Activated T-helper 1 cell treated with anti-CD3 and anti-CD28 coated beads, Interleukin-12 subunit alpha, Interleukin-12 subunit beta, Interleukin-2, Interleukin-4 antibody, amounts not matched to agents 30 ng/mL and 10 ng/mL and 1 ng/mL, durations not matched to agents 14 hours and 24 hours and 36 hours (primary cell): ENCODE measurements at regions not wholly inside any gene's neighbourhood (a gene's known extent, or its start where the extent isn't known, plus 50 kb on each side); places are given as distances from the start of the nearest gene placed in this dataset.

Experiments
- DNase-seq: peaks from one replicate; pipeline ENCODE4 v3.0.0; 2021; ENCODE audit warnings: low spot score
- H3K27ac Mint-ChIP-seq: one replicate; pipeline ENCODE4 v1.8.0; 2021; ENCODE audit warnings: mild to moderate bottlenecking, mixed read lengths
- H3K27me3 Mint-ChIP-seq: one replicate; pipeline ENCODE4 v1.8.0; 2022; ENCODE audit warnings: mild to moderate bottlenecking, moderate library complexity, mixed read lengths; ENCODE audit not compliant: insufficient read depth
- H3K36me3 Mint-ChIP-seq: one replicate; pipeline ENCODE4 v1.8.0; 2021; ENCODE audit warnings: low read depth, mixed read lengths
- H3K4me1 Mint-ChIP-seq: one replicate; pipeline ENCODE4 v1.8.0; 2021; ENCODE audit warnings: low read depth, mixed read lengths
- H3K4me3 Mint-ChIP-seq: one replicate; pipeline ENCODE4 v1.8.0; 2021; ENCODE audit warnings: mild to moderate bottlenecking, moderate library complexity, mixed read lengths
- H3K9me3 Mint-ChIP-seq: one replicate; pipeline ENCODE4 v1.8.0; 2021; ENCODE audit warnings: mixed read lengths
- intact Hi-C: fragments of 100-400 bp; cut with micrococcal nuclease; formaldehyde crosslinking; loops from one replicate; pipeline ENCODE4 v1.15.1; 2024

DNA sequence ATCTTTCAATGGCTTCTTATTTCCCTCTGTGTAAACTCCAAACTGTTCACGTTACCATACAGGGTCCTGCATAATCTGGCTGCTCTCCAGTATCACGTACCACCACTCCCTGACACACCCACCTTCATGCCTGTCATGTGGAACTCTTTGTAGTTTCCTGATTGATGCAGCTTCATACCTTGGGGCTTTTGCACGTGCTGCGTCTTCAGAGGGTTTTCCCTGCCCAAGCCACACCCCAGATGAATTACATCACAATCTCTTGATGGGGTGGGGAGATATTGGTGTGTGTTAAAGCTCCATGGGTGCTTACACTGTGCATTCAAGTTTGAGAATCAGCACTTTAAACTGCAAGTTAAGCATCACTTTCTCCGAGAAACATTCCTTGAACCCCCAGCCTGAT lies 101.9 kb downstream of the CT47B1 start:
- H3K27ac Mint-ChIP-seq: no peak overlapping the region
- DNase-seq: no peak
- intact Hi-C loops: loop anchor here (5.0 kb wide), 1 partner anchor 212 kb away; the partner anchor contains the start of gene CUL4B
- no peak overlapping the region for H3K4me3 Mint-ChIP-seq
- H3K4me1 Mint-ChIP-seq: no peaks in the 10 kb centered on the region
- peaks cover 2% of the 10 kb centered on the region for H3K27me3 Mint-ChIP-seq
- no peaks in the 10 kb centered on the region for H3K9me3 Mint-ChIP-seq
- peaks cover 2% of the 10 kb centered on the region for H3K36me3 Mint-ChIP-seq

GRCh38 chrX:120769576-120770341 lies 105.9 kb downstream of the CT47B1 start:
- no peaks in the 10 kb centered on the region for H3K4me1 Mint-ChIP-seq
- no peaks in the 10 kb centered on the region for H3K27me3 Mint-ChIP-seq
- DNase-seq: no peak
- H3K9me3 Mint-ChIP-seq: no peaks in the 10 kb centered on the region
- no peak overlapping the region for H3K27ac Mint-ChIP-seq
- H3K36me3 Mint-ChIP-seq: no peaks in the 10 kb centered on the region
- intact Hi-C loops: loop anchor here (1.0 to 5.0 kb wide), 3 partner anchors 141 to 271 kb away; partner anchors contain the start of gene CUL4B
- H3K4me3 Mint-ChIP-seq: no peak overlapping the region

- intact Hi-C loops: loop anchor here (2.0 kb wide), 1 partner anchor 140 kb away; no protein-coding TSS in a partner anchor
- Mint-ChIP-seq H3K4me3 (no peak overlapping the region), H3K27ac (no peak overlapping the region), H3K36me3 (no peaks in the 10 kb centered on the region), H3K4me1 (no peaks in the 10 kb centered on the region), H3K9me3 (no peaks in the 10 kb centered on the region), H3K27me3 (no peaks in the 10 kb centered on the region)
- no peak for DNase-seq
Observed at GRCh38 chrX:120768681-120769080, 107.0 kb downstream of the CT47B1 start.

DNA sequence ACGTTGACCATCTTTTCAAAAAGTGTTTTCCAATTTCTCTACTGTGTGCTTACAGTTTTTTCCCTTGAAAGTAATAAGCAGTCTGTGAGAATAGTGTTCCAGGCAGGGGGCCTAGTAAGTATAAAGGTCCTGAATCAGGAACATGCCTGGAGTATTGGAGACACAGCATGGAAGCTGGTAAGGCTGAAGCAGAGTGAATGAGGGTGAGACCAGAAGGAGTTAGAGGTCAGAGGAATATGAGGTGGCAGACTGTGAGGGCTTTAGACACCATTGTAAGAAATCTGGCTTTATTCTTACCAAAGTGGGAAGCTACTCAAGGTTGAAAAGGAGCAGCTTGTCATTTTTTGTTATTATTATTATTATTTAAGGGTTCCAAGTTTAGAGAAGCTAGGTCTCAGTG lies 107.4 kb downstream of the CT47B1 start:
- Mint-ChIP-seq H3K4me3 (no peak overlapping the region), H3K4me1 (no peaks in the 10 kb centered on the region), H3K27me3 (no peaks in the 10 kb centered on the region), H3K27ac (no peak overlapping the region), H3K9me3 (no peaks in the 10 kb centered on the region), H3K36me3 (no peaks in the 10 kb centered on the region)
- intact Hi-C loops: loop anchor here (2.0 kb wide), 1 partner anchor 139 kb away; no protein-coding TSS in a partner anchor
- no peak for DNase-seq

DNA sequence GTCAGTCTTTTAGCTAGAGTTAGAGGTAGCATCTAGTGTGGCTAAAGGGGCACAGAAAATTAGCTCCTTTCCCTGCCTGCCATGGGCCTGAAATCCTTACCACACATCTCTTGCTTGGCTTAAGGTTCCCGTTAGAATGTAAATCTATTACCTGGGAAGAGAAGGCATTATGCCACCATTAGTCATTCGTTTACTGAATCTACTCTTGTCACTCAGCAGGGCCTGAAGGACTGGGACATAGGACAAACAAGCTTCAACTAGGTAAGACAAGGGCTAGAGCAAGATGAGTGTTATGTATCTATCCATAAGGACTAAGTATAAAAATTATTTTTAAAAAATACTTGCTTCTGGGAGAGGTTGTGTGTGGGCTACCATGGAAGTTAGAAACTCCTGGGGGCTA lies 112.4 kb downstream of the CT47B1 start:
- Mint-ChIP-seq H3K36me3 (no peaks in the 10 kb centered on the region), H3K4me3 (no peak overlapping the region), H3K27me3 (no peaks in the 10 kb centered on the region), H3K4me1 (peaks cover 12% of the 10 kb centered on the region), H3K27ac (no peak overlapping the region), H3K9me3 (no peaks in the 10 kb centered on the region)
- DNase-seq: no peak
- intact Hi-C loops: no loop called here

DNA sequence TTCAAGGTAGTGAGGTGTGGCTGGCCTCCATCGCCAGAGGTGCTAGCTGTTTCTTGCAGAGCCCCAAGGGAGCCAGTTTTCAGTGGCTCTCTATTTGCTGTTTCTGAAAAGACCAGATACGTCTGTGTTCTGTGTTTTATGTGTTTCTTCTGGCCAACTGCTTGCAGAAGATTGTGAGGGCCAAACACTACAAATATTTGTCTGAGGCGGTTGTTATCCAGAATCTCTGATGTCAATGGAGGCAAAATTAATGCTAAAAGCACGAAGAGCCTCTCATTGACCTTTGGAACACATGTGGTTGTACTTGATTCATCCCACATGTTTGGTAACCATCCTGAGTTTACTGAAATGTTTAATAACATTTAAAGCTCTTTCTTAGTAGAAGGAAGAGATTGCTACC lies 113.9 kb downstream of the CT47B1 start:
- H3K4me1 Mint-ChIP-seq: peaks cover 12% of the 10 kb centered on the region
- H3K36me3 Mint-ChIP-seq: no peaks in the 10 kb centered on the region
- no peak overlapping the region for H3K27ac Mint-ChIP-seq
- DNase-seq: no peak
- intact Hi-C loops: no loop called here
- H3K27me3 Mint-ChIP-seq: no peaks in the 10 kb centered on the region
- no peak overlapping the region for H3K4me3 Mint-ChIP-seq
- H3K9me3 Mint-ChIP-seq: no peaks in the 10 kb centered on the region

- no peaks in the 10 kb centered on the region for H3K36me3 Mint-ChIP-seq
- H3K4me3 Mint-ChIP-seq: no peak overlapping the region
- no peak overlapping the region for H3K27ac Mint-ChIP-seq
- no peak for DNase-seq
- peaks cover 24% of the 10 kb centered on the region for H3K4me1 Mint-ChIP-seq
- no peaks in the 10 kb centered on the region for H3K27me3 Mint-ChIP-seq
- no peaks in the 10 kb centered on the region for H3K9me3 Mint-ChIP-seq
- intact Hi-C loops: loop anchor here (10.0 kb wide), 1 partner anchor 505 kb away; the partner anchor contains the start of gene ZBTB33
Observed at GRCh38 chrX:120759685-120760084, 116.0 kb downstream of the CT47B1 start.

- Mint-ChIP-seq H3K4me1 (peaks cover 51% of the 10 kb centered on the region), H3K4me3 (no peak overlapping the region), H3K9me3 (no peaks in the 10 kb centered on the region), H3K36me3 (no peaks in the 10 kb centered on the region), H3K27ac (peak overlapping the region; percentile 65), H3K27me3 (no peaks in the 10 kb centered on the region)
- no peak for DNase-seq
- intact Hi-C loops: loop anchor here (10.0 kb wide), 1 partner anchor 500 kb away; the partner anchor contains the start of gene ZBTB33
Observed at GRCh38 chrX:120755066-120755846, 120.4 kb downstream of the CT47B1 start.

DNA sequence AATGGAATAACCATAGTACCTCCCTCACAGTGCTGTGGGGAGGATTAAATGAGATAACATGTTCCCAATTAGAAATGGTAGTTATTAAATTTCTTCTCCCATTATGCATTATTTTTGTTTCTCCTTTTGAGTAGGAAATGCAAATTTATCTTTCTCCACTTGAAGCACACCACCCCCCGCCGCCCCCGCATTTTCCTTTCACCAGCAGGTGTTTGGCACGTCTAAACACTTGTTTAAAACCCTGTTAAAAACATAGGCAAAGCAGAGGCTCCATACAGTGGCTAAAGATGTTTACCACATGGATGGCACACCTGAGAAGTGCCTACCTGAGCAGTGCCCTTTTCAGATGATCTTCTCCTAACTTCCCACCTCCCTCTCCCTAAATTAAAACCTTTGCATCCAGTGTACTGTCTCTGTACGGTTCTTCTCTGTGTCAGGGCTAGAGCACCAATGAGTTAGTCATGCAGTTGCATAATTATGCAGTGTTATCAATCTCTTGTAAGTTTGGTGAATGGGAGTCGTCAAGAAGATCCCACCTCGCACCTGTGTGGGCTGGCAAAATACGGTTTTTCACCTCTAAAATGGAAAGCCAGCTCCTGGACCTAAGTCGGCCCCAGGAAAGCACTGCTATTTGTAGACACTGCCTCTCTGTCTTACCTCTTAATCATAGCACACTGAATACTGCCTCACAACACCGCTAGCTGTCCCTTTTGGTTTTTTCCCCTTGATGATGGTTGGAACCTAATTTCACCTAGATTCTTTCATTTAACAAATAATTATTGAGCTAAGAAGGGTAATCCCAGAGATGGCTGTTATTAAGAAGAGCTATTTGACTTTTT lies 122.0 kb downstream of the CT47B1 start:
- Mint-ChIP-seq H3K36me3 (no peaks in the 10 kb centered on the region), H3K9me3 (no peaks in the 10 kb centered on the region), H3K4me1 (peaks cover 45% of the 10 kb centered on the region), H3K27ac (peak overlapping the region; percentile 78), H3K27me3 (no peaks in the 10 kb centered on the region), H3K4me3 (peak overlapping the region; percentile 54)
- no peak for DNase-seq
- intact Hi-C loops: loop anchor here (1.0 to 10.0 kb wide), 5 partner anchors 17 to 499 kb away; partner anchors contain the start of genes C1GALT1C1, CUL4B and ZBTB33

GRCh38 chrX:120752431-120753082 lies 122.7 kb upstream of the C1GALT1C1 start:
- H3K27ac Mint-ChIP-seq: peak overlapping the region; percentile 31
- no peaks in the 10 kb centered on the region for H3K27me3 Mint-ChIP-seq

GRCh38 chrX:120751683-120752082 lies 121.8 kb upstream of the C1GALT1C1 start:
- Mint-ChIP-seq H3K27ac (no peak overlapping the region), H3K9me3 (no peaks in the 10 kb centered on the region), H3K27me3 (no peaks in the 10 kb centered on the region), H3K4me3 (no peak overlapping the region), H3K4me1 (peaks cover 50% of the 10 kb centered on the region), H3K36me3 (no peaks in the 10 kb centered on the region)
- intact Hi-C loops: loop anchor here (2.0 to 10.0 kb wide), 4 partner anchors 15 to 497 kb away; partner anchors contain the start of genes CUL4B and ZBTB33
- DNase-seq: no peak

More at GRCh38 chrX:120752431-120753082, 122.7 kb upstream of the C1GALT1C1 start:
- intact Hi-C loops: loop anchor here (1.0 to 10.0 kb wide), 5 partner anchors 16 to 498 kb away; partner anchors contain the start of genes C1GALT1C1, CUL4B and ZBTB33
- Mint-ChIP-seq H3K9me3 (no peaks in the 10 kb centered on the region), H3K36me3 (no peaks in the 10 kb centered on the region), H3K4me3 (peak overlapping the region; percentile 29), H3K4me1 (peaks cover 50% of the 10 kb centered on the region)
- no peak for DNase-seq

DNA sequence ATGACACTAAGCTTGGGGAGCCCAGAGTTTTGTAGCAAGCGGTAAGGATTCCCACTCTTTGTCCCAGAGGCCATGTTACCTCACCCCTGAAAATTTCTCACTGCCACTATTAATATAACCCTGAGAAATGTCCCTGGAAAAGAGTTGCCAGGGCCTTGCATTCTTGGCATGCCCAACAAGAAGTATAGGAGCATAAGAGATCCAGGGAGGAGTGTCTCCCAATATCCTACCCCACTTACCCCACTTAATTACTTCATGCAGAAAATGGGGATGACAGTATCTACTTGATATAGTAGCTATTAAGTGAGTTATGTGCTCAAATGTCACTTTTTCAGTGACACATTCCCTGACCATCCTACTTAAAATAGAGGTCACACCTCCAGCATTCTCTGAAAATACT lies 120.5 kb upstream of the C1GALT1C1 start:
- Mint-ChIP-seq H3K36me3 (no peaks in the 10 kb centered on the region), H3K27ac (no peak overlapping the region), H3K27me3 (no peaks in the 10 kb centered on the region), H3K4me3 (no peak overlapping the region), H3K9me3 (peaks cover 1% of the 10 kb centered on the region), H3K4me1 (peaks cover 45% of the 10 kb centered on the region)
- intact Hi-C loops: loop anchor here (5.0 to 10.0 kb wide), 3 partner anchors 53 to 496 kb away; partner anchors contain the start of genes CUL4B and ZBTB33
- DNase-seq: no peak
